ENCODE measurements at regions not wholly inside any gene's neighbourhood (a gene's known extent, or its start where the extent isn't known, plus 50 kb on each side); places are given as distances from the start of the nearest gene placed in this dataset.

GRCh38 chr2:238635647-238636051 is 208.9 kb downstream of the ASB1 start (continued):
- TF ChIP-seq PBX3 (IDR thresholded peaks at IDR 0.05) (no peak), MAX (IDR thresholded peaks at IDR 0.05) (no peak), HDAC2 (IDR thresholded peaks at IDR 0.05) (no peak), USF2 (IDR thresholded peaks at IDR 0.05) (no peak), GATA3 (IDR thresholded peaks at IDR 0.05; ENCODE audit: borderline replicate concordance) (no peak), MAZ (IDR thresholded peaks at IDR 0.05; ENCODE audit: borderline replicate concordance, low read depth, low read length) (no peak), FOSB (CRISPR knock-in tag; IDR thresholded peaks at IDR 0.05) (no peak), MYC (IDR thresholded peaks at IDR 0.05; ENCODE audit: borderline replicate concordance, low read length) (no peak), POLR2AphosphoS2 (conservative IDR thresholded peaks at IDR 0.05; ENCODE audit: low read length) (no peak), HES2 (IDR thresholded peaks at IDR 0.05) (no peak)

- CTCF ChIA-PET = interaction anchor here (0.8 to 0.9 kb wide), 2 partner anchors 9 to 14 kb away, joined by 3 read pairs; no protein-coding TSS in a partner anchor
- POLR2A ChIA-PET = no interaction called here
- H3K27ac ChIP-seq = no peak overlapping the region
- TF ChIP-seq SREBF2 (IDR thresholded peaks at IDR 0.05) (no peak), FOSL2 (IDR thresholded peaks at IDR 0.05) (no peak), FOSL2 (CRISPR knock-in tag; IDR thresholded peaks at IDR 0.05) (no peak), RFX5 (IDR thresholded peaks at IDR 0.05) (no peak), SMC3 (IDR thresholded peaks at IDR 0.05) (no peak), ZC3H11A (IDR thresholded peaks at IDR 0.05) (no peak), CTCF (IDR thresholded peaks at IDR 0.05) (no peak), CHD4 (IDR thresholded peaks at IDR 0.05; ENCODE audit: borderline replicate concordance) (no peak)
- no peak for ATAC-seq
- H3K4me3 ChIP-seq = no peak overlapping the region
- H3K9me3 ChIP-seq = no peaks in the 10 kb centered on the region
- no peak for DNase-seq (ENCODE audit: low read depth in 1 of 2, low spot score in 1 of 2)
- no peak overlapping the region for H3K4me2 ChIP-seq
- FAIRE-seq = no peak
- no peaks in the 10 kb centered on the region for H3K4me1 ChIP-seq
- WGBS (ENCODE audit: missing lambda C conversion rate) = 72% methylated on average over 23 of the region's 23 CpGs
Measured at GRCh38 chr2:238636269-238637073, 209.7 kb downstream of the ASB1 start.

- H3K4me3 ChIP-seq = no peak overlapping the region
- FAIRE-seq = no peak
- CTCF ChIA-PET = no interaction called here
- TF ChIP-seq ESRRA (IDR thresholded peaks at IDR 0.05; ENCODE audit: borderline replicate concordance, low read length) (no peak), ZSCAN20 (CRISPR knock-in tag; IDR thresholded peaks at IDR 0.05) (no peak), FOSL2 (IDR thresholded peaks at IDR 0.05) (no peak), FOSL2 (CRISPR knock-in tag; IDR thresholded peaks at IDR 0.05) (no peak), HES2 (IDR thresholded peaks at IDR 0.05) (no peak)
- H3K27ac ChIP-seq = no peak overlapping the region
- no peak for DNase-seq (ENCODE audit: low read depth in 1 of 2, low spot score in 1 of 2)
- H3K4me1 ChIP-seq = peaks cover 1% of the 10 kb centered on the region
- no peaks in the 10 kb centered on the region for H3K9me3 ChIP-seq
- no peak for ATAC-seq
- WGBS (ENCODE audit: missing lambda C conversion rate) = 77% methylated on average over 19 of the region's 20 CpGs
- POLR2A ChIA-PET = no interaction called here
- no peak overlapping the region for H3K4me2 ChIP-seq
Measured at GRCh38 chr2:238638100-238638981, 209.5 kb upstream of the TWIST2 start.

Measured in A549 (cell line).